Lung (tissue), 11 donors: ENCODE measurements at regions not wholly inside any gene's neighbourhood (a gene's known extent, or its start where the extent isn't known, plus 50 kb on each side); places are given as distances from the start of the nearest gene placed in this dataset.

Experiments
- ATAC-seq: fragments of 200-7000 bp; cut with Tn5 transposase; one replicate; pipeline ENCODE4 v1.9.1; 2020; ENCODE audit warnings: moderate number of reproducible peaks; ENCODE audit not compliant: insufficient read depth, low FRiP score
- DNase-seq, 3 donors: peaks; one replicate each; pipeline ENCODE4 v3.0.0-alpha.2; 2013 to 2017
- H3K27ac ChIP-seq, 2 donors: one replicate each; pipeline ENCODE4 v1.5.1; 2013; ENCODE audit warnings: mild to moderate bottlenecking in 2 of 2, moderate library complexity in 2 of 2, control low read depth in 1 of 2, inconsistent platforms in 1 of 2, low read depth in 1 of 2, low read length in 1 of 2
- H3K27me3 ChIP-seq, 3 donors: one replicate each; pipeline ENCODE4 v1.5.1; 2013; ENCODE audit warnings: low read length in 2 of 3; ENCODE audit not compliant: control insufficient read depth in 3 of 3, insufficient read depth in 3 of 3
- H3K36me3 ChIP-seq, 4 donors: one replicate each; pipeline ENCODE4 v1.5.1; 2013; ENCODE audit warnings: low read length in 4 of 4, mild to moderate bottlenecking in 1 of 4, moderate library complexity in 1 of 4; ENCODE audit not compliant: control insufficient read depth in 4 of 4, insufficient read depth in 4 of 4
- H3K4me1 ChIP-seq, 5 donors: one replicate each; pipeline ENCODE4 v1.5.1; 2013; ENCODE audit warnings: low read length in 5 of 5, mild to moderate bottlenecking in 2 of 5, moderate library complexity in 1 of 5; ENCODE audit not compliant: control insufficient read depth in 5 of 5, insufficient read depth in 5 of 5
- H3K4me3 ChIP-seq: one replicate; pipeline ENCODE4 v1.5.1; 2013; ENCODE audit warnings: mild to moderate bottlenecking, control low read depth, moderate library complexity
- H3K9ac ChIP-seq, 2 donors: one replicate each; pipeline ENCODE4 v1.5.1; 2013; ENCODE audit warnings: low read length in 2 of 2, control low read depth in 1 of 2; ENCODE audit not compliant: insufficient read depth in 1 of 2
- H3K9me3 ChIP-seq, 4 donors: one replicate each; pipeline ENCODE4 v1.5.1; 2013; ENCODE audit warnings: low read length in 3 of 4, mild to moderate bottlenecking in 1 of 4, moderate library complexity in 1 of 4; ENCODE audit not compliant: control insufficient read depth in 4 of 4, insufficient read depth in 3 of 4
- CTCF ChIP-seq: IDR thresholded peaks from 2 replicates; pipeline ENCODE4 v1.5.1; 2012; ENCODE audit warnings: mild to moderate bottlenecking; ENCODE audit errors: control extremely low read depth, extremely low read depth
- WGBS, 2 donors: extraction: QIAGEN DNeasy Blood & Tissue Kit; methylation state at CpG; one replicate each; pipeline ENCODE4 v1.1.7; 2013; 5-methylcytosine and 5-hydroxymethylcytosine counted together
- donor health status: control.
- donor health status: control.
- donor health status: Bipolar disorder and iron deficiency.
- donor health status: healthy.
- donor health status: DM: yes; HTN: yes; CAD: no.

- Histone ChIP-seq H3K4me3 (no peak overlapping the region), H3K9ac (no peak overlapping the region), H3K9me3 (no peaks in the 10 kb centered on the region), H3K4me1 (no peaks in the 10 kb centered on the region), H3K36me3 (no peaks in the 10 kb centered on the region), H3K27me3 (no peaks in the 10 kb centered on the region), H3K27ac (no peak overlapping the region)
- 94 to 96% methylated on average over 5 of the region's 5 CpGs for WGBS, 2 donors
- ATAC-seq (no peak), DNase-seq (no peak)
- no peak for TF ChIP-seq CTCF
Observed at GRCh38 chr7:86930554-86931307, 128.7 kb downstream of the ELAPOR2 start.

GRCh38 chr7:86929293-86930109, 130.0 kb downstream of the ELAPOR2 start:
- H3K9ac ChIP-seq = no peak overlapping the region
- TF ChIP-seq CTCF = no peak
- no peaks in the 10 kb centered on the region for H3K36me3 ChIP-seq
- H3K4me1 ChIP-seq = no peaks in the 10 kb centered on the region
- peak overlapping the region in 1 of 2 donors; percentile 31 for H3K27ac ChIP-seq
- DNase-seq (no peak), ATAC-seq (no peak)
- WGBS, 2 donors = 56 to 65% methylated on average over 4 of the region's 4 CpGs
- no peaks in the 10 kb centered on the region for H3K27me3 ChIP-seq
- H3K9me3 ChIP-seq = no peaks in the 10 kb centered on the region
- H3K4me3 ChIP-seq = no peak overlapping the region

GRCh38 chr7:86928308-86928707, 131.1 kb downstream of the ELAPOR2 start:
- no peak for ATAC-seq
- TF ChIP-seq CTCF = no peak
- H3K9me3 ChIP-seq = no peaks in the 10 kb centered on the region
- H3K36me3 ChIP-seq = no peaks in the 10 kb centered on the region
- no peak overlapping the region for H3K9ac ChIP-seq
- H3K27me3 ChIP-seq = no peaks in the 10 kb centered on the region
- WGBS, 2 donors = 75 to 95% methylated on average over 3 of the region's 3 CpGs
- no peak overlapping the region for H3K27ac ChIP-seq
- H3K4me1 ChIP-seq = no peaks in the 10 kb centered on the region
- DNase-seq = no peak
- H3K4me3 ChIP-seq = no peak overlapping the region
